Motor neuron (in vitro differentiated cells): ENCODE measurements at regions not wholly inside any gene's neighbourhood (a gene's known extent, or its start where the extent isn't known, plus 50 kb on each side); places are given as distances from the start of the nearest gene placed in this dataset.
A peak's percentile ranks its signal among the peaks of the same experiment; 100 is the strongest.

Experiments used
- ATAC-seq, 8 experiments: fragments of 200-7000 bp; cut with Tn5 transposase; replicated peaks in 6 of 8; 2 replicates each; pipeline ENCODE4 v1.8.0; 2021; ENCODE audit warnings: mild to moderate bottlenecking in 8 of 8, moderate library complexity in 8 of 8
- H3K27ac ChIP-seq, 2 donors: fragments of 250-450 bp; sonication (Bioruptor Pico); 2 replicates each; pipeline ENCODE4 v1.9.0; 2021; ENCODE audit warnings: antibody characterized with exemption in 2 of 2, mild to moderate bottlenecking in 2 of 2, moderate library complexity in 1 of 2
- H3K4me1 ChIP-seq, 2 donors: fragments of 250-450 bp; sonication (Bioruptor Pico); replicated peaks in 1 of 2; 2 replicates each; pipeline ENCODE4 v1.6.1; 2021; ENCODE audit warnings: antibody characterized with exemption in 2 of 2, mild to moderate bottlenecking in 2 of 2, moderate library complexity in 1 of 2
- H3K4me3 ChIP-seq, 5 donors: fragments of 250-450 bp; sonication (Bioruptor Pico); 2 replicates each; pipeline ENCODE4 v1.9.0; 2021; ENCODE audit warnings: antibody characterized with exemption in 5 of 5, mild to moderate bottlenecking in 5 of 5, moderate library complexity in 4 of 5
- WGBS, 10 experiments: fragments of 450-650 bp; shearing (Covaris generic); methylation state at CpG; one replicate each; pipeline ENCODE4 v1.0.0; 2022; 5-methylcytosine and 5-hydroxymethylcytosine counted together
- in situ Hi-C, 9 experiments: fragments of 400-800 bp; cut with MboI; loops; one replicate each; pipeline ENCODE4 v1.15.0; 2021; ENCODE audit warnings: low sequenced_read_pairs in 9 of 9, low pct_unique_long_range_greater_than_20kb in 2 of 9; ENCODE audit not compliant: unreplicated experiment in 9 of 9

DNA sequence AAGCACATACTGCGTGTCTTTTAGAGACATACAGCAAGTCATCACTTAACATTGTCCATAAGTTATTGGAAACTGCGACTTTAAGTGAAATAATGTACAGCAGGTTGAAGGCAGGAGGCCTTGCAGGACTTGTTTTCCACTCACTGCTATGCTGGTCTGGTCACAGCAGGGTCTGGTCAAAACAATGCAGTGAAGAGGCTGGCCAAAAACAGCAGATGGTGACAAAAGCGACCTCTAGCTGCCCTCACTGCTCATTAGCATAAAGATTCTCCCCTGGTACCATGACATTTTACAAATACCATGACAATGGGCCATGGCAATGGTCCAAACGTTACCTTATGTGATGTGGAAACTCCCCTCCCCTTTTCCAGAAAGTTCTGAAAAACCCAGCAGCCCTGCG, 1283.6 kb downstream of the FSTL5 start:
- no peak overlapping the region for H3K4me3 ChIP-seq
- in situ Hi-C loops, result no loop called here
- H3K4me1 ChIP-seq, result no peaks in the 10 kb centered on the region
- no peak overlapping the region for H3K27ac ChIP-seq
- ATAC-seq, result peak in 1 of 8 experiments; percentile 49
- 0 to 95% (median 43%) methylated on average over 1 to 5 of the region's 5 CpGs; no CpG with 5 or more reads in 2 of the 10 experiments for WGBS, 10 experiments

DNA sequence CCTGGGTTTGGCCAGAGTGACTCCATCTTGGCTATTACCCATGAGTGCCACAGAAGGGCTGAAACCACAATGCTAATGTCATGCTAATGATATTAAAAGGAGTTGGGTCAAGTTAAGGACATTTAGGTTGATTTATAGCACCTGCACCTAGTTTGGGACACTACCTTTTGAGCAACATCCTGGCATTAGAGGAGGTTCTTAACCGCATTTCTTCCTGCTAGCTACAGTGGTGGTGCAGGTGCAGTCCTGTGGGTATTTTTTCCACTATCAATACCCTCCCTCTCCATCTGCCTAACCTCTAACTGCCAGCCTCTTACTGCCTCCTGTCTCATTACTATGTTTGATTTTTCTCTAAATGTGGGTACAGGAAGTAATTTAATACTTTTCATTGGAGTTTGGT, 1276.1 kb downstream of the FSTL5 start:
- Histone ChIP-seq H3K4me3 (no peak overlapping the region), H3K4me1 (no peaks in the 10 kb centered on the region), H3K27ac (no peak overlapping the region)
- ATAC-seq, result no peak
- in situ Hi-C loops, result no loop called here
- WGBS, 10 experiments, result 50 to 100% (median 75%) methylated on average over 1 of the region's 1 CpG; no CpG with 5 or more reads in 6 of the 10 experiments

DNA sequence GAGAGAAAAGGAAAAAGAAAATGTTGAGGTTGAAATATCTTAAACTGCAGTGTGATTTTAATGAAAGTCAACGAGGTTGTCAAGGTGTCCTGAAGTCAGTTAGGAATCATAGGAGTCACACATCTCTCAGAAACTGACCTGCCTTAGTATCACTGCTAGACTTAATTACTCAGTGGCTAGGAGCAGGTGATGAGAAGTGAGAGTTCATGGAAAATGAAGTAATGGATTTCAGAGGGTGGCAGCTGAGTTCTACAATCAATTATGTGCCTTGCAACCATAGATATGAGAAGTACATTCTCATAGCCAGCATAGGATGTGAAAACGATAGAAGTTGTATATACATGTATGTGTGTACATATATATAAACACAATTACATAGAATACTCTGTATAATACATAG, 1269.7 kb downstream of the FSTL5 start:
- no peak overlapping the region for H3K27ac ChIP-seq
- peaks cover 6 to 13% of the 10 kb centered on the region in 2 donors for H3K4me1 ChIP-seq
- ATAC-seq, result peak in 5 of 8 experiments; percentile 42 to 80 (median 58)
- no peak overlapping the region for H3K4me3 ChIP-seq
- in situ Hi-C loops, result no loop called here
- WGBS, 10 experiments, result 0 to 83% (median 51%) methylated on average over 1 to 2 of the region's 2 CpGs

DNA sequence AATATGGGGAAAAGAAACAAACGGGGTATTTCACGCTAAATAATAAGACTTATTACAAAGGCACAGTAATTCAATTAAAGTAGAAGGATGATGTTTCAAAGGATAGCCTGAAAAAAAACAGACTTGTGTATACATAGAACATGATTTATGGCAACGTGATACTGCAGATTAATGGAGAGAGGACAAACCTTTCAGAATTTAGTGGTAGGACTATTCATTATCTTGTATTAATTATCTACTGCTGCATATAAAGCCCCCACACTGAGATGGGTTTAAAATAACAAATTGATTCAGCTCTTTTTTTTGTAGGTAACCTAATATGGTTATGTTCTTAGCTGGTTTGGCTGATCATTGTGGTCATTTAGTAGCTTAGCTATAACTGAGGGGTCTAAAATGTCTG, 1269.0 kb downstream of the FSTL5 start:
- no peak overlapping the region for H3K27ac ChIP-seq
- peak in 5 of 8 experiments; percentile 65 to 93 (median 88) for ATAC-seq
- 37 to 94% (median 74%) methylated on average over 2 to 3 of the region's 3 CpGs for WGBS, 10 experiments
- H3K4me1 ChIP-seq, result peaks cover 6 to 13% of the 10 kb centered on the region in 2 donors
- H3K4me3 ChIP-seq, result no peak overlapping the region
- in situ Hi-C loops, result no loop called here

DNA sequence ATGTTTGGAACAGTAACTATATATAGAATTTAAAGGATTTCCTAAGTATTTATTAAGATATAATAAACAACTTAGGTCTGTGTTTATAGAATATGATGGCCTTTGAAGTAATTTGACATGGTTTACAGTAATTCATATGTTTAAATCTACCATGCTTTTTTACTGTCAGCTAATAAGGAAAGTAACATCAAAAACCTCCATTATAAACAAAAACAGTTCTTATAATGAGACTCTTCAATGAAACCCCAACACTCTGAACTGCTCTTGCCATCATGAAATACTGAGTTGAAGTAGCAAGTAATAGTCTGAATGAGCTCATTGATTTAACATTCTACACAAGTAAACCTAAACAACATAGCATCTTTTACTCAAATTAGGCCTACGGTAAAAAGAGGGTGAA, 1236.5 kb downstream of the FSTL5 start:
- ATAC-seq, result no peak
- H3K27ac ChIP-seq, result no peak overlapping the region
- in situ Hi-C loops, result no loop called here
- no peak overlapping the region for H3K4me3 ChIP-seq
- no peaks in the 10 kb centered on the region for H3K4me1 ChIP-seq
- 33 to 100% (median 78%) methylated on average over 1 of the region's 1 CpG; no CpG with 5 or more reads in 3 of the 10 experiments for WGBS, 10 experiments

DNA sequence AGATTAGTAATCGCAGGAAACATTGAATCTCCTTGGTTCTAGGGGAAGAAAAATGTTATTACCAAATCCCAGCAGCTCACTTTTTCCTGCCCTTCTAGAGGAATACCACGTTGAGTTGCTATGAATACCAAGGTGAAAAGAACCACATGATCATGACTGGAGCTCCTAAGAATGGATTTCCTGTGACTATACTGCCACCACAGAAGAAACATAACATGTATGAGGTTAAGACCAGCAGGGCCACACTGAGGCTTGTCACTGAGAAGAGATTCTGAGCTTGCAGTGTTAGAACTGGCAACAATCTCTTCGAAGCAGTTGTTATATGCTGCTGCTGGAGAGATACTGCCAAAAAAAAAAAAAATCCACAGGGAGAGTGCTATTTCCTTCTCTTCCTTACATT, 1235.3 kb downstream of the FSTL5 start:
- ATAC-seq, result peak in 1 of 8 experiments; percentile 10
- 0 to 96% (median 32%) methylated on average over 1 to 3 of the region's 3 CpGs; no CpG with 5 or more reads in 1 of the 10 experiments for WGBS, 10 experiments
- H3K27ac ChIP-seq, result no peak overlapping the region
- in situ Hi-C loops, result no loop called here
- no peak overlapping the region for H3K4me3 ChIP-seq
- no peaks in the 10 kb centered on the region for H3K4me1 ChIP-seq

DNA sequence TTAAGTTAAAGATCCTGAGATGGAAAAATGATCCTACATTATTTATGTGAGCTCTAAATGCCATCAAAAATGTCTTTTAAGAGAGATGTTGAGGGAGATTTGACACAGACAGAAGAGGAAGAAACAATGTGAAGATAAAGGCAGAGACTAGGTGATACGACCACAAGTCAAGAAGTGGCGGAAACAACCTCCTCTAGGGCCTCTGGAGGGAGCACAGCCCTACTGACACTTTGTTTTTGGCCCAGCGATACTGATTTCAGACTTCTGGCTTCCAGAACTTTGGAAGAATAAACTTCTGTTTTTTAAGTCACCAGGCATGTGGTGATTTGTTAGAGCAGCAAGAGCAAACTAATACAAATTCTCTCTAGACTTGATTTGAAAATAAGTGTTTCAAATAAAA, 1216.1 kb downstream of the FSTL5 start:
- Histone ChIP-seq H3K27ac (no peak overlapping the region), H3K4me1 (no peaks in the 10 kb centered on the region), H3K4me3 (no peak overlapping the region)
- in situ Hi-C loops, result no loop called here
- no peak for ATAC-seq
- WGBS, 10 experiments, result 6 to 100% (median 82%) methylated on average over 1 to 3 of the region's 3 CpGs; no CpG with 5 or more reads in 2 of the 10 experiments

DNA sequence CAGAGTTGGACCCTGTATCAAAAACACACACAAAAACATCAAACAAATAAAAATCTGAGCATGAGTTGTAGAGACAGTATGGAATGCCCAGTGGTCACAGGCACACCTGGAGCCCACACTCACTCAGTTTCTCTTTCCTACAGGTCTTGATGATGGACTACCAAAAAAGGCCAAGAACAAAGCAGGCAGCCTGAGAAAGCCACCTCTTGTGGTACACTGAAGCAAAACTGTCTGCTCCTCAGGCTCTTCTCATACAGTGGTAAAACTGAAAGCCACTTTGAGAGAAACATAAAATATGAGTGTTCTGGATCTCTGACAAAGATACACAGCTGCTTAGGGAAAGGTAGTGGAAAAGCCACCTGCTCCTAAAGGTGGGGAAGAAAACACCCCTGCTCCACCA, 1206.9 kb downstream of the FSTL5 start:
- no peak overlapping the region for H3K27ac ChIP-seq
- ATAC-seq, result no peak
- no peak overlapping the region for H3K4me3 ChIP-seq
- no peaks in the 10 kb centered on the region for H3K4me1 ChIP-seq
- in situ Hi-C loops, result no loop called here

DNA sequence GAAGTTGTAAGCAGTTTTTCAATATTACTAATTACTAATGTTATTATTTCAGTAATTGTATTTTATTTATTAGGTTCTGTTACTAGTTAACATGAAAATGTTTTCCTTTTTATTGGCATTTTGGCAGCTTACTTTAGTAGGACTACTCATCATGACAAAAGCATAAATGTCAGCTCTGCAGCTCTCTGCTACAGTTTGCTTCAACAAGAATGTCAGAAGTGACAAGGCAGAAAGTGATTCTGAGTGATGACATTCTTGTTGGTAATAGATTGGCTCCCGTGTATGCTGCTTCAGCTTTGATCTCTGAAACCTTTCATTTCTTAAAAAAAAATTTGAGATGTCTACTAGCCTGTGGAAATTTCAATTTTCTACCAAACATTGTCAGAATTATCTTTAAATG, 1193.9 kb downstream of the FSTL5 start:
- ATAC-seq, result no peak
- in situ Hi-C loops, result no loop called here
- no peaks in the 10 kb centered on the region for H3K4me1 ChIP-seq
- no peak overlapping the region for H3K4me3 ChIP-seq
- no peak overlapping the region for H3K27ac ChIP-seq
- WGBS, 10 experiments, result 0 to 43% (median 29%) methylated on average over 1 of the region's 1 CpG; no CpG with 5 or more reads in 3 of the 10 experiments

DNA sequence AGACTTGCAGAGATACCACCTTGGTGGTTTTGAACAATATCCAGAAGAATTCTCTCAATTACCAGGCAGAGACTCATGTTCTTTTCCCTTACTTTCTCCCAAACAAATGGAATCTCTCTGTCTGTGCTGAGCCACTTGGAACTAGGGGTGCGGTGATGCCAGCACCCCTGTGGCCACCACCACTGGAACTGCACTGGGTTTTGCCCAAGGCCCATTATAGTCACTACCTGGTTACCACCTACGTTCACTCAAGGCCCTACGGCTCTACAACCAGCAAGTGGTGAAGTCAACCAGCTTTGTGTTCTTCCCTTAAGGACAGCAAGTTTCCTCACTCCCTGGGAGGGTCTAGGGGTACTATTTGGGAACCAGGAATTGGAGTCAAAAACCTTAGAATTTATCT, 1183.7 kb downstream of the FSTL5 start:
- Histone ChIP-seq H3K4me3 (no peak overlapping the region), H3K27ac (no peak overlapping the region), H3K4me1 (no peaks in the 10 kb centered on the region)
- in situ Hi-C loops, result no loop called here
- 20 to 100% (median 69%) methylated on average over 1 to 3 of the region's 3 CpGs; no CpG with 5 or more reads in 5 of the 10 experiments for WGBS, 10 experiments
- no peak for ATAC-seq

DNA sequence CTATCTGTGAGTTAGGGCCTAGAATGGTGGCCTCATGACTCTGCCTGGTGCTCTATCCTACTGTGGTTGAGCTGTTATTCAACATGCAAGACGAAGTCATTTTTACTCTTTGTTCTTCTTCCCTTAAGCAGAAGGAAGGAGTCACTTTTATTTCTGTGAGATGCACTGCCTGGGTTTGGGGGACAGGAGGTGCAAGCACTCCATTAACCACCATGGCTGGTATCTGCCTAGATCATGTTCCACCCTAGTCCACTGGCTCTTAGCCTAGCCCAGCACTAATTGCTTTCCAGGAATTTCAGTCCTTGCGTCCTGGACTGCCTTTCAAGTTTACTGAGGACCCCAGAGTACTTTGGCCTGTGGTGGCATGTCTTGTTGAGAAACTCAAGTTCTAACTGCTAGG, 1182.7 kb downstream of the FSTL5 start:
- Histone ChIP-seq H3K4me3 (no peak overlapping the region), H3K27ac (no peak overlapping the region), H3K4me1 (no peaks in the 10 kb centered on the region)
- 0 to 100% (median 82%) methylated on average over 1 to 2 of the region's 2 CpGs; no CpG with 5 or more reads in 4 of the 10 experiments for WGBS, 10 experiments
- ATAC-seq, result no peak
- in situ Hi-C loops, result no loop called here

DNA sequence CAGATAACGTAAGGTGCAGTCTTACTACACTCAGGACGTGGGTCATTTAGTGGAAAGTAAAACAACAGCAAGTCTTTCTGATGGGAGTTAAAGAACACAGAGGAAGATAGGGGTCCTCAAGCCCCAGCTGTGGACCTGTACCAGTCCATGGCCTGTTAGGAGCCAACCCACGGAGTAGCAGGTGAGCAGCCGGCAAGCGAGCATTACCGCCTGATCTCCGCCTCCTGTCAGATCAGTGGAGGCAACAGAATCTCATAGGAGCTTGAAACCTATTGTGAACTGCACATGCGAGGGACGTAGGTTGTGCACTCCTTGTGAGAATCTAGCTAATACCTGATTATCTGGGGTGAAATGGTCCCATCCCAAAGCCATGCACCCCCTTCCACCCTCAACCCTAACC, 1180.8 kb downstream of the FSTL5 start:
- Histone ChIP-seq H3K4me1 (no peaks in the 10 kb centered on the region), H3K27ac (no peak overlapping the region), H3K4me3 (no peak overlapping the region)
- no peak for ATAC-seq
- in situ Hi-C loops, result no loop called here
- 55 to 100% (median 90%) methylated on average over 2 to 6 of the region's 9 CpGs; no CpG with 5 or more reads in 2 of the 10 experiments for WGBS, 10 experiments

DNA sequence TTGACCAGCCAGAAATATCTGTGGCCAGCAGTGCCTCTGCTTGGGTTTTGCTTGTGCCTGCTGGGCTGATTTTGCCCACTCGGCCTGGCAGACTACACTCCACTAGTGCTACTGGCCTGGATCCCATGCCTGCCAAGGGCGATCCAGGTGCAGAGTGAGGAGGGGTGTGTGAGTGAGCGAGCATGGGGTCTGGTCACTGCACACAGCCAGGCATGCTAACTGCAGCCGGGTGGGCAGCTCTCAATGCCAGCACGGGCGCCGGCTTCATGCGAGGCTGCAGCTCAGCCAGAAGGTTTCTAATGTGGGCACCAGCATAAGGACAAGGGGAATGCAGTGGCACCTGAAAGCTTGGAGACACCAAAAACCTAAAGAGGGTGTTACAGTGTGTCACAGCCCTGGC, 1161.4 kb downstream of the FSTL5 start:
- ATAC-seq, result no peak
- H3K4me3 ChIP-seq, result no peak overlapping the region
- WGBS, 10 experiments, result 21 to 100% (median 84%) methylated on average over 2 to 7 of the region's 8 CpGs; no CpG with 5 or more reads in 7 of the 10 experiments
- in situ Hi-C loops, result no loop called here
- no peak overlapping the region for H3K27ac ChIP-seq
- H3K4me1 ChIP-seq, result peaks cover 0 to 5% of the 10 kb centered on the region in 2 donors

DNA sequence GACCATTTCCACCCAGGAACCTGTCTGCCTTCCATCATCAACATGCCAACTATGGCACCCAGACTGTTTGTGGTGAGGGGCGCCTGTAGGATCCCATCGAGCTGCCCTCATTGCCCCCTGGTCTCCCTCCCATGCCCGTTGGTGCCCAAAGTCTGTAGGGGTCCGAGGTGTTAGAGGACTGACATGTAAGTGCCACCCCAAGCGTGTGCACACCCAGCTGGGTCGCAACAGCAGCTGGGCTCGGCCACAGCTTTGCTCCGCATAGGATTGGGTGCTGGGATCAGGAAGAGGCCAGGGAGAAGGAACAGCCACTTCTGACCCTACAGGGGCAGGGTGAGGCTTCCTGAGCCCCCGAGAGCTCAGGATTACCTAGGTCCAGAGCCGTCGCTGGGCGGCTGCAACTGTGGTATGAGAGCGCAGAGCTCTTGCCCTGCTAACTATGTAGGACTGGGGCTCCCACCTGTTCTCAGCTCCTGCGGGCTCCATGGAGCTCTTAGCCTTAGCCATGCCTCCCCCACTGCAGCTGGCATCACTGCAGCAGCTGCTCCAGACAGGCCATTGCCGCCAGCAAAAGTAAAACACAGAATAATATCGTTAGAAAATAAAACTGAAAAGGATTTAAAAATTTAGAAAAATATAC, 1160.3 kb downstream of the FSTL5 start:
- in situ Hi-C loops, result no loop called here
- Histone ChIP-seq H3K4me3 (no peak overlapping the region), H3K4me1 (peaks cover 0 to 5% of the 10 kb centered on the region in 2 donors), H3K27ac (no peak overlapping the region)
- ATAC-seq, result no peak
- 30 to 100% (median 91%) methylated on average over 2 to 9 of the region's 16 CpGs; no CpG with 5 or more reads in 2 of the 10 experiments for WGBS, 10 experiments
